ENCODE measurements at regions not wholly inside any gene's neighbourhood (a gene's known extent, or its start where the extent isn't known, plus 50 kb on each side); places are given as distances from the start of the nearest gene placed in this dataset.

GRCh38 chr7:25391961-25392587 is 163.8 kb upstream of the NPVF start:
- no peaks in the 10 kb centered on the region for H3K4me1 ChIP-seq (ENCODE audit: insufficient read depth, low read length, poor library complexity, severe bottlenecking)
- POLR2A ChIA-PET: interaction anchor here (0.7 kb wide), 1 partner anchor 21 kb away, joined by 3 read pairs; no protein-coding TSS in a partner anchor
- no peaks in the 10 kb centered on the region for H3K9me3 ChIP-seq (ENCODE audit: low read length)
- no peaks in the 10 kb centered on the region for H3K9me2 ChIP-seq (ENCODE audit: insufficient read depth, low read length)
- intact Hi-C loops (cut with micrococcal nuclease; ENCODE audit: unreplicated experiment): loop anchor here (2.0 kb wide), 1 partner anchor 461 kb away; no protein-coding TSS in a partner anchor
- DNase-seq (ENCODE audit: low spot score): no peak
- H2AFZ ChIP-seq (ENCODE audit: low read length): no peak overlapping the region
- no peaks in the 10 kb centered on the region for H3K79me2 ChIP-seq (ENCODE audit: insufficient read depth, low read depth, low read length)
- BruUV-seq (replicated peaks): no TSS peak
- H3K4me2 ChIP-seq (ENCODE audit: low read length): no peak overlapping the region
- TF ChIP-seq, protein P1, sequence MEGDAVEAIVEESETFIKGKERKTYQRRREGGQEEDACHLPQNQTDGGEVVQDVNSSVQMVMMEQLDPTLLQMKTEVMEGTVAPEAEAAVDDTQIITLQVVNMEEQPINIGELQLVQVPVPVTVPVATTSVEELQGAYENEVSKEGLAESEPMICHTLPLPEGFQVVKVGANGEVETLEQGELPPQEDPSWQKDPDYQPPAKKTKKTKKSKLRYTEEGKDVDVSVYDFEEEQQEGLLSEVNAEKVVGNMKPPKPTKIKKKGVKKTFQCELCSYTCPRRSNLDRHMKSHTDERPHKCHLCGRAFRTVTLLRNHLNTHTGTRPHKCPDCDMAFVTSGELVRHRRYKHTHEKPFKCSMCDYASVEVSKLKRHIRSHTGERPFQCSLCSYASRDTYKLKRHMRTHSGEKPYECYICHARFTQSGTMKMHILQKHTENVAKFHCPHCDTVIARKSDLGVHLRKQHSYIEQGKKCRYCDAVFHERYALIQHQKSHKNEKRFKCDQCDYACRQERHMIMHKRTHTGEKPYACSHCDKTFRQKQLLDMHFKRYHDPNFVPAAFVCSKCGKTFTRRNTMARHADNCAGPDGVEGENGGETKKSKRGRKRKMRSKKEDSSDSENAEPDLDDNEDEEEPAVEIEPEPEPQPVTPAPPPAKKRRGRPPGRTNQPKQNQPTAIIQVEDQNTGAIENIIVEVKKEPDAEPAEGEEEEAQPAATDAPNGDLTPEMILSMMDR (conservative IDR thresholded peaks at IDR 0.05; ENCODE audit: low read length): no peak
- CTCF ChIA-PET (ENCODE audit: unreplicated experiment): no interaction called here
- no peak overlapping the region for H3K4me3 ChIP-seq (ENCODE audit: low read depth, low read length, poor library complexity, severe bottlenecking)
- no peaks in the 10 kb centered on the region for H3K36me3 ChIP-seq (ENCODE audit: insufficient read depth, low read length)
- H4K20me1 ChIP-seq (ENCODE audit: insufficient read depth, low read length): no peaks in the 10 kb centered on the region
- H3K27ac ChIP-seq (ENCODE audit: low read depth, low read length, poor library complexity, severe bottlenecking): no peak overlapping the region

GRCh38 chr7:25392588-25393338 is 164.5 kb upstream of the NPVF start:
- no peaks in the 10 kb centered on the region for H3K36me3 ChIP-seq (ENCODE audit: insufficient read depth, low read length)
- no peaks in the 10 kb centered on the region for H4K20me1 ChIP-seq (ENCODE audit: insufficient read depth, low read length)
- POLR2A ChIA-PET: no interaction called here
- BruUV-seq (replicated peaks): no TSS peak
- no peak overlapping the region for H3K4me3 ChIP-seq (ENCODE audit: low read depth, low read length, poor library complexity, severe bottlenecking)
- no peaks in the 10 kb centered on the region for H3K4me1 ChIP-seq (ENCODE audit: insufficient read depth, low read length, poor library complexity, severe bottlenecking)
- no peaks in the 10 kb centered on the region for H3K9me2 ChIP-seq (ENCODE audit: insufficient read depth, low read length)
- H3K9me3 ChIP-seq (ENCODE audit: low read length): no peaks in the 10 kb centered on the region
- intact Hi-C loops (cut with micrococcal nuclease; ENCODE audit: unreplicated experiment): no loop called here
- CTCF ChIA-PET (ENCODE audit: unreplicated experiment): no interaction called here
- H3K4me2 ChIP-seq (ENCODE audit: low read length): no peak overlapping the region
- H3K79me2 ChIP-seq (ENCODE audit: insufficient read depth, low read depth, low read length): no peaks in the 10 kb centered on the region
- H3K27ac ChIP-seq (ENCODE audit: low read depth, low read length, poor library complexity, severe bottlenecking): no peak overlapping the region
- DNase-seq (ENCODE audit: low spot score): no peak
- TF ChIP-seq, protein P1 (conservative IDR thresholded peaks at IDR 0.05; ENCODE audit: low read length): no peak
- TF ChIP-seq EZH2phosphoT487 (IDR thresholded peaks at IDR 0.05; ENCODE audit: borderline replicate concordance, low read depth, low read length): no peak
- no peak overlapping the region for H2AFZ ChIP-seq (ENCODE audit: low read length)

GRCh38 chr7:25395976-25396375 is 167.7 kb upstream of the NPVF start:
- no peaks in the 10 kb centered on the region for H3K79me2 ChIP-seq (ENCODE audit: insufficient read depth, low read depth, low read length)
- H3K36me3 ChIP-seq (ENCODE audit: insufficient read depth, low read length): no peaks in the 10 kb centered on the region
- ChIA-PET POLR2A (interaction anchor here (0.6 kb wide), 1 partner anchor 26 kb away, joined by 5 read pairs; no protein-coding TSS in a partner anchor), CTCF (ENCODE audit: unreplicated experiment) (no interaction called here)
- intact Hi-C loops (cut with micrococcal nuclease; ENCODE audit: unreplicated experiment): no loop called here
- no TSS peak for BruUV-seq (replicated peaks)
- H3K4me3 ChIP-seq (ENCODE audit: low read depth, low read length, poor library complexity, severe bottlenecking): no peak overlapping the region
- DNase-seq (ENCODE audit: low spot score): no peak
- H3K9me2 ChIP-seq (ENCODE audit: insufficient read depth, low read length): no peaks in the 10 kb centered on the region
- no peak for TF ChIP-seq EZH2phosphoT487 (IDR thresholded peaks at IDR 0.05; ENCODE audit: borderline replicate concordance, low read depth, low read length)
- TF ChIP-seq, protein P1 (conservative IDR thresholded peaks at IDR 0.05; ENCODE audit: low read length): no peak
- no peaks in the 10 kb centered on the region for H3K9me3 ChIP-seq (ENCODE audit: low read length)
- no peak overlapping the region for H2AFZ ChIP-seq (ENCODE audit: low read length)
- no peak overlapping the region for H3K4me2 ChIP-seq (ENCODE audit: low read length)
- no peaks in the 10 kb centered on the region for H4K20me1 ChIP-seq (ENCODE audit: insufficient read depth, low read length)
- H3K4me1 ChIP-seq (ENCODE audit: insufficient read depth, low read length, poor library complexity, severe bottlenecking): no peaks in the 10 kb centered on the region
- H3K27ac ChIP-seq (ENCODE audit: low read depth, low read length, poor library complexity, severe bottlenecking): no peak overlapping the region

Measured in OCI-LY7 (cell line).